Keratinocyte (primary cell): ENCODE measurements at regions not wholly inside any gene's neighbourhood (a gene's known extent, or its start where the extent isn't known, plus 50 kb on each side); places are given as distances from the start of the nearest gene placed in this dataset.

ENCODE experiments used
- DNase-seq: peaks from one replicate; pipeline ENCODE4 v3.0.0-alpha.2; 2011; ENCODE audit warnings: low read depth, missing footprints, low spot score
- FAIRE-seq: peaks from 2 replicates; lab custom pipeline; 2011; peaks lifted over from hg19 to GRCh38; lab: Jason Lieb, UNC
- H2AFZ ChIP-seq: 2 replicates; pipeline ENCODE4 v1.6.0; 2012; ENCODE audit warnings: low read length, control low read depth, inconsistent platforms; ENCODE audit not compliant: control insufficient read depth
- H3K27ac ChIP-seq: 2 replicates; pipeline ENCODE4 v1.5.1; 2011; ENCODE audit warnings: low read length; ENCODE audit not compliant: control insufficient read depth, insufficient read depth
- H3K27me3 ChIP-seq: 3 replicates; pipeline ENCODE4 v1.6.0; 2011; ENCODE audit warnings: low read length; ENCODE audit not compliant: control insufficient read depth, insufficient read depth; ENCODE audit errors: extremely low read depth
- H3K36me3 ChIP-seq, 2 experiments: 2 replicates in 1 of 2; 3 replicates in 1 of 2; pipeline ENCODE4 v1.5.1; 2011; ENCODE audit warnings: low read length in 2 of 2, mild to moderate bottlenecking in 1 of 2; ENCODE audit not compliant: control insufficient read depth in 2 of 2, insufficient read depth in 2 of 2; ENCODE audit errors: extremely low read depth in 1 of 2
- H3K4me1 ChIP-seq: 3 replicates; pipeline ENCODE4 v1.5.1; 2011; ENCODE audit warnings: low read length; ENCODE audit not compliant: control insufficient read depth, insufficient read depth; ENCODE audit errors: extremely low read depth
- H3K4me2 ChIP-seq: 3 replicates; pipeline ENCODE4 v1.6.0; 2011; ENCODE audit warnings: low read depth, low read length; ENCODE audit not compliant: control insufficient read depth, insufficient read depth; ENCODE audit errors: extremely low read depth
- H3K4me3 ChIP-seq, 3 experiments: fragments of 200-600 bp in 1 of 3; sonication (generic) in 1 of 3; 2 replicates in 2 of 3; 3 replicates in 1 of 3; pipeline ENCODE4 v1.5.1; 2011 to 2016; ENCODE audit warnings: low read length in 3 of 3, mild to moderate bottlenecking in 3 of 3, control low read depth in 2 of 3, inconsistent platforms in 1 of 3, low read depth in 1 of 3, mixed read lengths in 1 of 3, mixed run types in 1 of 3, moderate library complexity in 1 of 3; ENCODE audit not compliant: control insufficient read depth in 2 of 3, insufficient read depth in 2 of 3; ENCODE audit errors: extremely low read depth in 1 of 3
- H3K79me2 ChIP-seq: 2 replicates; pipeline ENCODE4 v1.6.0; 2012; ENCODE audit warnings: low read length; ENCODE audit not compliant: control insufficient read depth, insufficient read depth
- H3K9ac ChIP-seq: 3 replicates; pipeline ENCODE4 v1.6.0; 2011; ENCODE audit warnings: low read length; ENCODE audit not compliant: control insufficient read depth, insufficient read depth; ENCODE audit errors: extremely low read depth
- H3K9me1 ChIP-seq: 3 replicates; pipeline ENCODE4 v1.6.0; 2011; ENCODE audit warnings: low read length; ENCODE audit not compliant: control insufficient read depth, insufficient read depth; ENCODE audit errors: extremely low read depth
- H3K9me3 ChIP-seq: 2 replicates; pipeline ENCODE4 v1.5.1; 2012; ENCODE audit warnings: low read depth, low read length; ENCODE audit not compliant: control insufficient read depth
- H4K20me1 ChIP-seq: 3 replicates; pipeline ENCODE4 v1.6.0; 2011; ENCODE audit warnings: low read length; ENCODE audit not compliant: control insufficient read depth, insufficient read depth; ENCODE audit errors: extremely low read depth
- EZH2 ChIP-seq: IDR thresholded peaks from one replicate; pipeline ENCODE4 v1.6.1; 2012; ENCODE audit warnings: inconsistent platforms, mild to moderate bottlenecking, low read length, moderate library complexity
- dilution Hi-C: fragments of 300-500 bp; cut with MboI; formaldehyde crosslinking; loops from one replicate; pipeline ENCODE4 v1.7.0; 2020; ENCODE audit warnings: low sequenced_read_pairs; ENCODE audit not compliant: extremely low pct_ligation_motif_present
- TF ChIP-seq, protein P1 (sequence below), 3 experiments: IDR thresholded peaks in 1 of 3; conservative IDR thresholded peaks in 1 of 3; optimal IDR thresholded peaks in 1 of 3; 2 replicates in 2 of 3; 3 replicates in 1 of 3; pipeline versions ENCODE3 to v1.5.1; 2011; ENCODE audit warnings: low read length in 3 of 3, mild to moderate bottlenecking in 3 of 3, moderate library complexity in 2 of 3, control low read depth in 1 of 3, inconsistent platforms in 1 of 3; ENCODE audit not compliant: insufficient read depth in 2 of 3; ENCODE audit errors: extremely low read depth in 1 of 3

DNA sequence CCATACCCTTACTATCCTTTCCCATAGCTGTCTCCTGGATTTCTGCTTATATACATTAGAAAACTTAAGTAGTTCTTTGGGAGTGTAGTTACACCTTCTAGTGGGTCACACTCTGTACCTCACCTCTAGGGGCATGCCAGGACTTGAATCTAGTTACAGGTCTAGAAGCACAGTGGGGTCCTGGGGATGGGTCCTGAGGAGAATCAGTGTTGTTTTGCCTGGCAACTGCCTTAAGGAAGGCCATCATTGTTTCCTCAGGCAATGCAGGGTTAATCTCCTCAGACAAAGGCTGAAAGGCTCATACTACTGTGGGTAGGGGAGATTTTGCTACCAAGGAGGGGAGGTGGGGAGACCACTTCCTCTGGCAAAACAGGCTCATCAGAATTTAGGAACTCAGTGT is 750.3 kb downstream of the FAT4 start:
- TF ChIP-seq EZH2, result no peak
- TF ChIP-seq, protein P1, sequence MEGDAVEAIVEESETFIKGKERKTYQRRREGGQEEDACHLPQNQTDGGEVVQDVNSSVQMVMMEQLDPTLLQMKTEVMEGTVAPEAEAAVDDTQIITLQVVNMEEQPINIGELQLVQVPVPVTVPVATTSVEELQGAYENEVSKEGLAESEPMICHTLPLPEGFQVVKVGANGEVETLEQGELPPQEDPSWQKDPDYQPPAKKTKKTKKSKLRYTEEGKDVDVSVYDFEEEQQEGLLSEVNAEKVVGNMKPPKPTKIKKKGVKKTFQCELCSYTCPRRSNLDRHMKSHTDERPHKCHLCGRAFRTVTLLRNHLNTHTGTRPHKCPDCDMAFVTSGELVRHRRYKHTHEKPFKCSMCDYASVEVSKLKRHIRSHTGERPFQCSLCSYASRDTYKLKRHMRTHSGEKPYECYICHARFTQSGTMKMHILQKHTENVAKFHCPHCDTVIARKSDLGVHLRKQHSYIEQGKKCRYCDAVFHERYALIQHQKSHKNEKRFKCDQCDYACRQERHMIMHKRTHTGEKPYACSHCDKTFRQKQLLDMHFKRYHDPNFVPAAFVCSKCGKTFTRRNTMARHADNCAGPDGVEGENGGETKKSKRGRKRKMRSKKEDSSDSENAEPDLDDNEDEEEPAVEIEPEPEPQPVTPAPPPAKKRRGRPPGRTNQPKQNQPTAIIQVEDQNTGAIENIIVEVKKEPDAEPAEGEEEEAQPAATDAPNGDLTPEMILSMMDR (optimal IDR thresholded peaks at IDR 0.05 in 1 of 3, IDR thresholded peaks at IDR 0.05 in 1 of 3, conservative IDR thresholded peaks at IDR 0.05 in 1 of 3; ENCODE audit: extremely low read depth in 1 of 3, insufficient read depth in 2 of 3, low read length in 3 of 3), result no peak
- Histone ChIP-seq H2AFZ (no peak overlapping the region), H3K9me3 (no peaks in the 10 kb centered on the region), H4K20me1 (no peaks in the 10 kb centered on the region), H3K9me1 (no peaks in the 10 kb centered on the region), H3K9ac (no peak overlapping the region), H3K27me3 (no peaks in the 10 kb centered on the region), H3K27ac (no peak overlapping the region), H3K79me2 (no peaks in the 10 kb centered on the region), H3K4me3 (no peak overlapping the region), H3K4me1 (no peaks in the 10 kb centered on the region), H3K36me3 (no peaks in the 10 kb centered on the region), H3K4me2 (no peak overlapping the region)
- no peak for FAIRE-seq
- DNase-seq, result no peak
- dilution Hi-C loops, result no loop called here

DNA sequence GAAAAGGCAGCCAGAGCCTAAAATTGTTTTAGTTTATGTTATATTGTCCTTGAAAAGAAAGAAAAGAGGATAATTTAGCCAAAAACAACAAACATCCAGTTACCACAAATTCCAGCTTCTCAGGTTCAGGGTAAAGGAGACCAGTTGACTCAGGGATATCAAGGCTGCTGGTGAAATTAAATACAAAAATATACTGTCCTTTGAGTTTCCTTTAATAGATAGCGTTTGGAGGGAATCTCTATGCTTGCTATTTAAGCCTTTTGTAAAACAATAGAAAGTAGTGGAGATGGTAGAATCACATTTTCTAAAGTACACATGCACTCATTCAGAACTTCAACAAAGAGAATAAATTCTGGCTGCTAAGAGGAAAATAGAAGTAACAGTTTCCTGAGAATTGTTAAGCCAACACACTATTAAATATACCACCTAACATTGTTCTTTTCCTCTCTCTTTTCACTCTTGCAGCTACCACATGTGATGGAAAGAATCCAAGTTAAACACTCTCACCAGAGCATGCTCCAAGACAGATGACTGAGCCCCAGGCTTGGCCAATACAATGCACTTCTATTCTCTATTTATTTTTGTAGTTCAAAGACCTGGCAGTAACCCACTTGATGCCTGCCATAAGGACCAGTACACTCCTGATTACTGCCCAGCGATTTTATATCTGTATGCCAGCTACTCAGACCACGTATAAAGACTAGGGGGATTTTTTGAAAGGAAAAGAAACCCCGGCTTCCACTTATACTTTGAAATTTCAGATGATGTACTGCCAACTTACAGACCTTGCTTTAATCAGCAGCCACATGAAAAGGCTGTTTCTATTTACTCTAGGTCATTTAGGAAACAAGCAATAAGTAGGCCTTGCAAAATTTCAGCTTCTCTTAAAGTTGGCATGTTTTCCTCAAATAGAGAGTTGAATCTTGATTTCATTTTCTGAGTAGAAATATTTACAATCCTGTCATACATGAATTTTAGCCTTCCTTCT is 756.9 kb downstream of the FAT4 start:
- TF ChIP-seq EZH2, result no peak
- TF ChIP-seq, protein P1 (optimal IDR thresholded peaks at IDR 0.05 in 1 of 3, IDR thresholded peaks at IDR 0.05 in 1 of 3, conservative IDR thresholded peaks at IDR 0.05 in 1 of 3; ENCODE audit: extremely low read depth in 1 of 3, insufficient read depth in 2 of 3, low read length in 3 of 3), result no peak

More for the DNA sequence above, 756.9 kb downstream of the FAT4 start:
- no peak overlapping the region for H2AFZ ChIP-seq
- H3K36me3 ChIP-seq, result no peaks in the 10 kb centered on the region
- H3K9me3 ChIP-seq, result no peaks in the 10 kb centered on the region
- H3K9ac ChIP-seq, result no peak overlapping the region
- no peaks in the 10 kb centered on the region for H3K79me2 ChIP-seq
- no peak for DNase-seq
- no peaks in the 10 kb centered on the region for H3K4me1 ChIP-seq
- H3K4me2 ChIP-seq, result no peak overlapping the region
- dilution Hi-C loops, result no loop called here
- no peak overlapping the region for H3K27ac ChIP-seq
- FAIRE-seq, result no peak
- H3K27me3 ChIP-seq, result no peaks in the 10 kb centered on the region
- H3K9me1 ChIP-seq, result no peaks in the 10 kb centered on the region
- H4K20me1 ChIP-seq, result no peaks in the 10 kb centered on the region
- H3K4me3 ChIP-seq, result no peak overlapping the region
